HPDE6-E6E7 (cell line): ENCODE measurements at regions not wholly inside any gene's neighbourhood (a gene's known extent, or its start where the extent isn't known, plus 50 kb on each side); places are given as distances from the start of the nearest gene placed in this dataset.

ENCODE experiments used
- DNase-seq: peaks from one replicate; pipeline ENCODE4 v3.0.0; 2011; ENCODE audit warnings: missing footprints; ENCODE audit errors: extremely low spot score

- DNase-seq = no peak
These were observed 71.4 kb upstream of the GLS start for GRCh38 chr2:190809139-190809764.

DNA sequence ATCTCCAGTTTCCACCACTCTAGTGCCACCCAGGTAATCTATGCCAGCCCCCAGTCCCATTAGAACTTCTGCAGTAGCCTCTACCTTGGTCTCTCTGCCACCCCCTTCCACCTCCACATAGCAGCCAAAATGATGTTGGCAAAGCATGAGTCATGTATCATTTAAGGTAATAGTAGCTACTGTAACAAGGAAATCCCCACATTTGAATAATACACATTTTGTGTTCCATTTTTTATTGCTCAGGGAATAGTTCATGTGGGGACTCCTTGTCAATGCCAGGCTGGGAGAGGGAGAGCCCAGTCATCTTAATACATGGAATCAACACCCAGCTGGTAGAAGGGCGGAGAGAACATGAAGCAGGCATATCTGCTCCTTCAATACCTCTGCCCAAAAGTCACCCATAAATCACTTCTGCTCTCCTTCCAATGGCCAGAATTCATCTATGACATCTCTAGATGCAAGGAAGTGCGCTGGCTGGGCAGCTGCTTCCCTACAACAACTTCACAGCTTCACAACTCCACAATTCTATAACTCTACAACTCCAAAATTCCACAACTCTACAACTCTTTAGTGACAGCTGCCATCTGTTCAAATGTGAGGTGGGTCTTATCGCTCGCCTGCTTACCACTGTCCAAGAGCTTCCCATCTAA lies 70.6 kb upstream of the GLS start:
- no peak for DNase-seq

DNA sequence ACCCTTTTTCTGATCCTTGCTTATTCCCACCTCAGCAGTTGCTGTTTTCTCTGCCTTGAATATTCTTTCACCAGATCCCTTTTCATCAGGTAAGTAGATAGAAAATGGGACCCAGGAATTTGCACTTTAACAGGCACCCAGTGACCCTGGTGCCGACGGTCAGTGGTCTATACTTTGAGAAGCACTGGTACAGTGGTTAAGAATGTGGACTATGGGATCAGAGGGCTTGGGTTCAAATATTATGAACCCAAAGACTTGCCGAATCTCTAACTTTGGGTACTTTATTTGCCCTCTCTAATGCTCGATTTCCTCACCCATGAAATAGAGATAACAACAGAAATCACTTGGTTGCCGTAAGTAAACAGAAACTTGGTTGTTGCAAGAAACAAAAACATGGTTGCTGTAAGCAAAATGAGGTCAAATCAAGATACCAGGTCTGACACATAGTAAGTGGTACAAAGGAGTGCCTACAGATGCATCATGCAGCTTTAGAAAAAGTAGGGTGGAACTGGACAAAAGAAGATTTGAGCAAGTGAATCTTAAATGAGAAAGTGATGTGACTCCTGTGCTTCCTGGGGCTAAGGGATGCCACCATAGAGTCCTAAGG lies 69.5 kb upstream of the GLS start:
- DNase-seq = no peak

GRCh38 chr2:190811811-190812210 lies 68.8 kb upstream of the GLS start:
- no peak for DNase-seq

DNA sequence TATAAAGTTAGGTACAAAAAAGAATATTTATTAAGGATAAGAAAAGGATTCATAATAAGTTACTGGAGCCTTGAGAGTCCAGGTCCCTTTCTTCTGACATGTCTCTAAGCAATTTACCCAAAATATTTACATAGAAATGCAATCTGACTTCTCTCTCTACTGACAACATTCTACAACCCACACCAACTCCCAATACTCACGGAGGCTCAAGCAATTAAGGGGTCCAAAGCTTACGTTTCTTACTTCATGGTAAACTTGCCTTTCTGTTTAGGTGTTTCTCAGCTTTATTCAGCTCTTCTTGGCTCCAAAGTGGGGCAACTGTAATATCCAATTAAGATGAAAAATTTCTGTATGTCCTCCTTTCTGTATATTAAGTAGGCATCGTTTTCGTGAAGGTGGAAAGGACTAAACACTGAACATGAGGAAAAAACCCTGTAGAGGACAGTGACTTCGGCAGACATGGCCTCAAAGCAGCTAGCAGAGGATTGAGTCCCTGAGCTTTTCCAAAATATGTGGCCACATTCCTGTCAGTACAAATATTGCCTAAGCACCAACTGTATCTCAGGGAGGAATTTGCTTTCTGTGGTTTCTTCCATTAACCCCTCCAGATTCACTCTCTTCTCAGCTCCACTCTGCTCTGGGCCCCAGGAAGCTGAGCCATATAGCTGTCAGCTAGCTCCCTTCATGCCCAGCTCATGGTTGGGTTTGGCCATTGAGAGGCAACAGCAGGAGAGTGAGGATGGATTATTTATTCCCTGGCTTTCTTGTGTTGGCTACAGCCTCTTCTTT lies 67.9 kb upstream of the GLS start:
- DNase-seq = no peak

- no peak for DNase-seq
These were observed 65.4 kb upstream of the GLS start for GRCh38 chr2:190815226-190815625.

- DNase-seq = no peak
These were observed 63.5 kb upstream of the GLS start for GRCh38 chr2:190817082-190817481.

DNA sequence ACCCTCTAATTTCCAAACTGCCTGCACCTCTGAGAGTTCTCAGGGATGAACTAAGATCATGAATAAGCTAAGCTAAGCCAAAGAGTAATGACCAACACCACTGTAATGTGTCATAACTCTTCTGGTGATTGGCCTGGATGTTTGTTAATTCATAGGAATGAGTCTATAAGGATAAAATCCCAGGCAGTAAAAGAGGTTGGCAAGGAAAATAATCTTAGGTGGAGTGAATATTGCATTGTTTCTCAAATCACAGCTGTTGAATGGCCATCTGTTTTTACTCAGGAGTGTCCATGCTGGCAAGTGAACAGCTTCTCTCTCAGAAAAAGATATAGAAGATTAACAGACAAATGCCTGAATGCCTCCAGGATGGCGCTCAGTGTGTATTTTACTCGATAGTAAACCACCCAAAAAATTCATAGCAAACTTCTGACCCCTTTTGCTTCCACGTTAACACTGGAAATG lies 60.8 kb upstream of the GLS start:
- DNase-seq = no peak

- no peak for DNase-seq
These were observed 60.2 kb upstream of the GLS start for GRCh38 chr2:190820416-190820815.

- no peak for DNase-seq
These were observed 58.6 kb upstream of the GLS start for GRCh38 chr2:190822043-190822442.

DNA sequence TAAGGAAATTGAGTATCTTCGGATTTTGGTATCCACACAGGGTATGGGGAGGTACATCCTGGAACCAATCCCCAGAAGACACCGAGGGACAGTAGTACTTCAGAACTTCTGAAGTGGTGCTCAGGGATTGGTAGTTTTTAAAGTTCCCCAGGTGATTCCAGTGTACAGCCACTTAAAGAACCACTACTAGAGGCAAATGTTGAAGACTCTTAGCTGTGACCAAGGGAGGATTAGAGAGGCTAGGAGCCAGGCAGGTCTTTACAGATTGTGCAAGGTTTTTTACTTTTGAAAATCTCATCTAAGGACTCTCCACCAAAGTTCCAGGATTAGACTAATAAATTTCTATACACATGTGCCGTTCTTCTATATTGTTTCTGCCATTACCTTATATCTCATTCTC lies 52.9 kb upstream of the GLS start:
- DNase-seq = no peak

- DNase-seq = no peak
These were observed 51.0 kb upstream of the GLS start for GRCh38 chr2:190829642-190830041.
